ENCODE measurements at regions not wholly inside any gene's neighbourhood (a gene's known extent, or its start where the extent isn't known, plus 50 kb on each side); places are given as distances from the start of the nearest gene placed in this dataset.

DNA sequence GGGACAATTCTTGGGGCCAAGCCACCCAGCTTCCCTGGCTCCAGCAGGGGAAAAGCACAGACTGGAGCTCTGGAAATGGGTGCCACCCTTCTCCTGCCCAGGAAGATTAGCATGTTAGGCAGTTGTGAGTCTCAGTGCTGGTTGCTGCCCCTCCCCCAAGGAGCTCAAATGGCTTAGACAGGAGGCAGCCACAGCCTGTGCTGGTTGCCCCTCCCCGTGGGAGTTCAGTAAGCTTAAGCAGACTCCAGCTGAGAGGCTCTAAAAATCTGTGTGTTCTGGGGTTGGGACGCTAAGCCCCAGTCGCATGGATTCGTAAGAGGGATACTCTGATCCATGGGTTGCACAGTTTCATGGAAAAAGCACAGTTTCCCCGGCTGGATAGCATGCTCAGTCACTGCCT lies 92.7 kb upstream of the NDST3 start:
- Histone ChIP-seq H4K20me1 (ENCODE audit: insufficient read depth) (no peaks in the 10 kb centered on the region), H3F3A (ENCODE audit: insufficient read depth, low read length, poor library complexity, severe bottlenecking) (no peaks in the 10 kb centered on the region), H3K9me3 (ENCODE audit: low read length) (no peaks in the 10 kb centered on the region), H3K79me2 (replicated peaks; ENCODE audit: insufficient read depth, low read length) (no peaks in the 10 kb centered on the region), H3K4me3 (ENCODE audit: low read length) (no peak overlapping the region), H3K27ac (ENCODE audit: low read length) (no peak overlapping the region), H3K27me3 (ENCODE audit: insufficient read depth, low read depth, low read length) (no peaks in the 10 kb centered on the region), H2AFZ (ENCODE audit: low read depth, low read length) (no peak overlapping the region), H3K36me3 (ENCODE audit: insufficient read depth, low read length) (no peaks in the 10 kb centered on the region), H3K9ac (ENCODE audit: low read length) (no peak overlapping the region), H3K4me2 (ENCODE audit: low read length) (no peak overlapping the region), H3K9me2 (ENCODE audit: insufficient read depth, low read length) (no peaks in the 10 kb centered on the region)
- TF ChIP-seq TAF1 (IDR thresholded peaks at IDR 0.05; ENCODE audit: low read depth) (no peak), MXI1 (conservative IDR thresholded peaks at IDR 0.05; ENCODE audit: poor library complexity, severe bottlenecking) (no peak), EZH2 (IDR thresholded peaks at IDR 0.05; ENCODE audit: borderline replicate concordance, insufficient read depth, low read length, poor library complexity, severe bottlenecking) (no peak), POLR2AphosphoS5 (IDR thresholded peaks at IDR 0.05) (no peak), EP300 (conservative IDR thresholded peaks at IDR 0.05; ENCODE audit: poor library complexity, severe bottlenecking) (no peak), SMC3 (conservative IDR thresholded peaks at IDR 0.05; ENCODE audit: poor library complexity) (no peak), RAD21 (conservative IDR thresholded peaks at IDR 0.05) (no peak)
- TF ChIP-seq, protein P1, sequence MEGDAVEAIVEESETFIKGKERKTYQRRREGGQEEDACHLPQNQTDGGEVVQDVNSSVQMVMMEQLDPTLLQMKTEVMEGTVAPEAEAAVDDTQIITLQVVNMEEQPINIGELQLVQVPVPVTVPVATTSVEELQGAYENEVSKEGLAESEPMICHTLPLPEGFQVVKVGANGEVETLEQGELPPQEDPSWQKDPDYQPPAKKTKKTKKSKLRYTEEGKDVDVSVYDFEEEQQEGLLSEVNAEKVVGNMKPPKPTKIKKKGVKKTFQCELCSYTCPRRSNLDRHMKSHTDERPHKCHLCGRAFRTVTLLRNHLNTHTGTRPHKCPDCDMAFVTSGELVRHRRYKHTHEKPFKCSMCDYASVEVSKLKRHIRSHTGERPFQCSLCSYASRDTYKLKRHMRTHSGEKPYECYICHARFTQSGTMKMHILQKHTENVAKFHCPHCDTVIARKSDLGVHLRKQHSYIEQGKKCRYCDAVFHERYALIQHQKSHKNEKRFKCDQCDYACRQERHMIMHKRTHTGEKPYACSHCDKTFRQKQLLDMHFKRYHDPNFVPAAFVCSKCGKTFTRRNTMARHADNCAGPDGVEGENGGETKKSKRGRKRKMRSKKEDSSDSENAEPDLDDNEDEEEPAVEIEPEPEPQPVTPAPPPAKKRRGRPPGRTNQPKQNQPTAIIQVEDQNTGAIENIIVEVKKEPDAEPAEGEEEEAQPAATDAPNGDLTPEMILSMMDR (IDR thresholded peaks at IDR 0.05; ENCODE audit: poor library complexity, severe bottlenecking), result no peak
- TF ChIP-seq, protein P2, sequence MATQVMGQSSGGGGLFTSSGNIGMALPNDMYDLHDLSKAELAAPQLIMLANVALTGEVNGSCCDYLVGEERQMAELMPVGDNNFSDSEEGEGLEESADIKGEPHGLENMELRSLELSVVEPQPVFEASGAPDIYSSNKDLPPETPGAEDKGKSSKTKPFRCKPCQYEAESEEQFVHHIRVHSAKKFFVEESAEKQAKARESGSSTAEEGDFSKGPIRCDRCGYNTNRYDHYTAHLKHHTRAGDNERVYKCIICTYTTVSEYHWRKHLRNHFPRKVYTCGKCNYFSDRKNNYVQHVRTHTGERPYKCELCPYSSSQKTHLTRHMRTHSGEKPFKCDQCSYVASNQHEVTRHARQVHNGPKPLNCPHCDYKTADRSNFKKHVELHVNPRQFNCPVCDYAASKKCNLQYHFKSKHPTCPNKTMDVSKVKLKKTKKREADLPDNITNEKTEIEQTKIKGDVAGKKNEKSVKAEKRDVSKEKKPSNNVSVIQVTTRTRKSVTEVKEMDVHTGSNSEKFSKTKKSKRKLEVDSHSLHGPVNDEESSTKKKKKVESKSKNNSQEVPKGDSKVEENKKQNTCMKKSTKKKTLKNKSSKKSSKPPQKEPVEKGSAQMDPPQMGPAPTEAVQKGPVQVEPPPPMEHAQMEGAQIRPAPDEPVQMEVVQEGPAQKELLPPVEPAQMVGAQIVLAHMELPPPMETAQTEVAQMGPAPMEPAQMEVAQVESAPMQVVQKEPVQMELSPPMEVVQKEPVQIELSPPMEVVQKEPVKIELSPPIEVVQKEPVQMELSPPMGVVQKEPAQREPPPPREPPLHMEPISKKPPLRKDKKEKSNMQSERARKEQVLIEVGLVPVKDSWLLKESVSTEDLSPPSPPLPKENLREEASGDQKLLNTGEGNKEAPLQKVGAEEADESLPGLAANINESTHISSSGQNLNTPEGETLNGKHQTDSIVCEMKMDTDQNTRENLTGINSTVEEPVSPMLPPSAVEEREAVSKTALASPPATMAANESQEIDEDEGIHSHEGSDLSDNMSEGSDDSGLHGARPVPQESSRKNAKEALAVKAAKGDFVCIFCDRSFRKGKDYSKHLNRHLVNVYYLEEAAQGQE (IDR thresholded peaks at IDR 0.05; ENCODE audit: borderline replicate concordance), result no peak

DNA sequence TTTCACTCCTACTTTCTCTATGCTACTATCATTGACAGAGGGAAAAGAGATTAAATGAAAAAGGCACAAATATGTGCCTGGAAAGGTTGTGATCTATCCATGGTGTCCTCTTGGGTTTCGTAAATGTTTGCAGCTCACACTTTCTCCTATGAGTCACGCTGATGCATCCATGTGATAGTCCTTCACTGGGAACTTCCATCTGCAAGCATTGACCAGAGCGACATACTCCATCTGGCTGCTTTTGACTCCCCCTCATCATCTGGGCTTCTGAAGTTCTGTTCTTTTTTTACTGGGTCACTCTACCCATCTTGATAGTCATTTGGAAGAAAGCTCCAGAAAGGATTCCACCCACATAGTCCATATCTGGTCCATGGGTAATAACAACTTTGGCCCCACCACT lies 84.7 kb upstream of the NDST3 start:
- no peaks in the 10 kb centered on the region for H3K9me2 ChIP-seq (ENCODE audit: insufficient read depth, low read length)
- no peaks in the 10 kb centered on the region for H3F3A ChIP-seq (ENCODE audit: insufficient read depth, low read length, poor library complexity, severe bottlenecking)
- H3K27ac ChIP-seq (ENCODE audit: low read length), result no peak overlapping the region
- H3K9ac ChIP-seq (ENCODE audit: low read length), result no peak overlapping the region
- H3K9me3 ChIP-seq (ENCODE audit: low read length), result no peaks in the 10 kb centered on the region
- H3K4me2 ChIP-seq (ENCODE audit: low read length), result no peak overlapping the region
- TF ChIP-seq SMC3 (conservative IDR thresholded peaks at IDR 0.05; ENCODE audit: poor library complexity), result no peak
- no peaks in the 10 kb centered on the region for H4K20me1 ChIP-seq (ENCODE audit: insufficient read depth)
- H3K36me3 ChIP-seq (ENCODE audit: insufficient read depth, low read length), result no peaks in the 10 kb centered on the region
- no peaks in the 10 kb centered on the region for H3K27me3 ChIP-seq (ENCODE audit: insufficient read depth, low read depth, low read length)
- no peaks in the 10 kb centered on the region for H3K79me2 ChIP-seq (replicated peaks; ENCODE audit: insufficient read depth, low read length)
- no peak overlapping the region for H3K4me3 ChIP-seq (ENCODE audit: low read length)
- H2AFZ ChIP-seq (ENCODE audit: low read depth, low read length), result no peak overlapping the region

DNA sequence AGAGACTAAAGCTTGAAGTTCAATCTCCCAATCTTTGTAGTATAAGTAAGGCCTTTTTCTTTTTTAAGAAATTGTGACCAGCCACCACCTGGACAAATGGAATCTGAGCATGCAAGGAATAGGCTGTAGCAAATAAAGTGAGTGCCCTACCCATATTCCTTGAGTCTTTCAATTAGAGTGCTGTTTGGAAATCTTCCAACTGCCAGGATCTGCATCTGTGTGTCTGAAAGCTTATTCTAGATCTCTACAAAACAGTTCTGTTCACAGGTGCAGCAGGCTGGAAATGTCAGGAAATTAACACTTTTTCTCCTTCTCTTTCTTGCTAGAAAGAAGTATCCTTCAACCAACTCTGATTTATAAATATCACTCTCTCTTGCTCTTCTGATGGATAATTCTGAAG lies 76.7 kb upstream of the NDST3 start:
- Histone ChIP-seq H3K27ac (ENCODE audit: low read length) (no peak overlapping the region), H2AFZ (ENCODE audit: low read depth, low read length) (no peak overlapping the region), H3K9me3 (ENCODE audit: low read length) (no peaks in the 10 kb centered on the region), H3K79me2 (replicated peaks; ENCODE audit: insufficient read depth, low read length) (no peaks in the 10 kb centered on the region), H3K4me2 (ENCODE audit: low read length) (no peak overlapping the region), H3K9me2 (ENCODE audit: insufficient read depth, low read length) (no peaks in the 10 kb centered on the region), H3K4me3 (ENCODE audit: low read length) (no peak overlapping the region), H3K9ac (ENCODE audit: low read length) (no peak overlapping the region), H3F3A (ENCODE audit: insufficient read depth, low read length, poor library complexity, severe bottlenecking) (no peaks in the 10 kb centered on the region), H3K27me3 (ENCODE audit: insufficient read depth, low read depth, low read length) (no peaks in the 10 kb centered on the region), H4K20me1 (ENCODE audit: insufficient read depth) (no peaks in the 10 kb centered on the region), H3K36me3 (ENCODE audit: insufficient read depth, low read length) (no peaks in the 10 kb centered on the region)
- no peak for TF ChIP-seq MXI1 (conservative IDR thresholded peaks at IDR 0.05; ENCODE audit: poor library complexity, severe bottlenecking)
- no peak for TF ChIP-seq RAD21 (conservative IDR thresholded peaks at IDR 0.05)
- TF ChIP-seq POLR2AphosphoS5 (IDR thresholded peaks at IDR 0.05), result no peak
- no peak for TF ChIP-seq EZH2 (IDR thresholded peaks at IDR 0.05; ENCODE audit: borderline replicate concordance, insufficient read depth, low read length, poor library complexity, severe bottlenecking)
- TF ChIP-seq TAF1 (IDR thresholded peaks at IDR 0.05; ENCODE audit: low read depth), result no peak
- TF ChIP-seq, protein P1 (IDR thresholded peaks at IDR 0.05; ENCODE audit: poor library complexity, severe bottlenecking), result no peak
- TF ChIP-seq EP300 (conservative IDR thresholded peaks at IDR 0.05; ENCODE audit: poor library complexity, severe bottlenecking), result no peak
- TF ChIP-seq, protein P2 (IDR thresholded peaks at IDR 0.05; ENCODE audit: borderline replicate concordance), result no peak
- no peak for TF ChIP-seq SMC3 (conservative IDR thresholded peaks at IDR 0.05; ENCODE audit: poor library complexity)
